ENCODE measurements at regions not wholly inside any gene's neighbourhood (a gene's known extent, or its start where the extent isn't known, plus 50 kb on each side); places are given as distances from the start of the nearest gene placed in this dataset.
"Not testable (repeated sequence)": the region's sequence is repeated elsewhere in the genome, so short reads cannot be mapped to it uniquely, and the experiment has no call there.

GRCh38 chr3:153555919-153556318 is 393.9 kb downstream of the RAP2B start:
- BruUV-seq (replicated peaks) = no TSS peak
- Histone ChIP-seq H3K27ac (ENCODE audit: low read depth, low read length) (no peak overlapping the region), H3K4me3 (replicated peaks in 1 of 2; ENCODE audit: low read depth in 1 of 2, low read length in 2 of 2) (no peak overlapping the region), H3K36me3 (ENCODE audit: control insufficient read depth in 1 of 2, insufficient read depth in 2 of 2, low read length in 2 of 2) (no peaks in the 10 kb centered on the region), H3K9me2 (ENCODE audit: insufficient read depth) (no peaks in the 10 kb centered on the region), H3K9me3 (ENCODE audit: control insufficient read depth in 1 of 2, insufficient read depth in 1 of 2, low read depth in 1 of 2, low read length in 2 of 2) (no peaks in the 10 kb centered on the region), H2AFZ (ENCODE audit: low read depth, low read length, poor library complexity, severe bottlenecking) (peak overlapping the region; percentile 14), H4K20me1 (ENCODE audit: insufficient read depth) (no peaks in the 10 kb centered on the region), H3K9ac (ENCODE audit: low read length) (no peak overlapping the region), H3K4me2 (ENCODE audit: low read length) (no peak overlapping the region), H3K79me2 (ENCODE audit: insufficient read depth, low read length) (no peaks in the 10 kb centered on the region), H3K4me1 (ENCODE audit: control insufficient read depth in 1 of 2, insufficient read depth in 2 of 2, low read length in 2 of 2) (no peaks in the 10 kb centered on the region), H3K27me3 (ENCODE audit: insufficient read depth, low read length) (no peaks in the 10 kb centered on the region)
- TF ChIP-seq POLR2A (IDR thresholded peaks at IDR 0.05; ENCODE audit: borderline replicate concordance, extremely low read depth, insufficient read depth, insufficient read length) (no peak), CTCF (IDR thresholded peaks at IDR 0.05 in 2 of 3, conservative IDR thresholded peaks at IDR 0.05 in 1 of 3; ENCODE audit: borderline replicate concordance in 1 of 3, insufficient read depth in 1 of 3, low read depth in 2 of 3, low read length in 2 of 3) (no peak), ATF3 (IDR thresholded peaks at IDR 0.05) (no peak), CEBPB (IDR thresholded peaks at IDR 0.05; ENCODE audit: low read depth) (no peak), SRF (IDR thresholded peaks at IDR 0.05; ENCODE audit: low read depth) (no peak), POLR2AphosphoS5 (IDR thresholded peaks at IDR 0.05; ENCODE audit: low read depth, low read length) (no peak), FOSL1 (IDR thresholded peaks at IDR 0.05; ENCODE audit: low read depth) (no peak), SP1 (IDR thresholded peaks at IDR 0.05; ENCODE audit: low read depth) (no peak), JUND (IDR thresholded peaks at IDR 0.05) (no peak), SIN3A (IDR thresholded peaks at IDR 0.05; ENCODE audit: low read depth) (no peak), ZNF274 (IDR thresholded peaks at IDR 0.05; ENCODE audit: low read depth, low read length) (no peak), ZBTB33 (IDR thresholded peaks at IDR 0.05; ENCODE audit: extremely low read depth, insufficient replicate concordance, low read length) (no peak), MAX (IDR thresholded peaks at IDR 0.05) (no peak), RAD21 (IDR thresholded peaks at IDR 0.05; ENCODE audit: low read depth) (no peak), CBX3 (IDR thresholded peaks at IDR 0.05; ENCODE audit: low read depth) (no peak), TCF7L2 (IDR thresholded peaks at IDR 0.05; ENCODE audit: borderline replicate concordance, extremely low read depth, insufficient read depth, insufficient read length) (no peak), EZH2 (IDR thresholded peaks at IDR 0.05) (no peak)
- ChIA-PET CTCF (no interaction called here), POLR2A (no interaction called here), RAD21 (ENCODE audit: low non-redundant PET in 1 of 2, low total read pairs in 2 of 2, uncharacterized antibody in 2 of 2, unreplicated experiment in 2 of 2) (no interaction called here)
- DNase-seq (ENCODE audit: low read depth, low spot score) (no peak), ATAC-seq (no peak)
- intact Hi-C loops (cut with micrococcal nuclease) = no loop called here

- CTCF ChIA-PET; H3K79me2 ChIP-seq (ENCODE audit: insufficient read depth, low read length); H3K4me1 ChIP-seq (ENCODE audit: control insufficient read depth in 1 of 2, insufficient read depth in 2 of 2, low read length in 2 of 2); RAD21 ChIA-PET (ENCODE audit: low non-redundant PET in 1 of 2, low total read pairs in 2 of 2, uncharacterized antibody in 2 of 2, unreplicated experiment in 2 of 2); H4K20me1 ChIP-seq (ENCODE audit: insufficient read depth); DNase-seq (ENCODE audit: low read depth, low spot score); BruUV-seq (replicated peaks); H2AFZ ChIP-seq (ENCODE audit: low read depth, low read length, poor library complexity, severe bottlenecking); H3K27me3 ChIP-seq (ENCODE audit: insufficient read depth, low read length); H3K9ac ChIP-seq (ENCODE audit: low read length); H3K36me3 ChIP-seq (ENCODE audit: control insufficient read depth in 1 of 2, insufficient read depth in 2 of 2, low read length in 2 of 2); ATAC-seq; intact Hi-C loops (cut with micrococcal nuclease); H3K9me2 ChIP-seq (ENCODE audit: insufficient read depth); H3K27ac ChIP-seq (ENCODE audit: low read depth, low read length); H3K4me2 ChIP-seq (ENCODE audit: low read length); POLR2A ChIA-PET; H3K9me3 ChIP-seq (ENCODE audit: control insufficient read depth in 1 of 2, insufficient read depth in 1 of 2, low read depth in 1 of 2, low read length in 2 of 2); H3K4me3 ChIP-seq (replicated peaks in 1 of 2; ENCODE audit: low read depth in 1 of 2, low read length in 2 of 2): not testable (repeated sequence)
These were observed 397.3 kb downstream of the RAP2B start for GRCh38 chr3:153559366-153559765.

Measured in HCT116 (cell line).